IMR-90 (cell line): ENCODE measurements at regions not wholly inside any gene's neighbourhood (a gene's known extent, or its start where the extent isn't known, plus 50 kb on each side); places are given as distances from the start of the nearest gene placed in this dataset.
"Not testable (repeated sequence)": the region's sequence is repeated elsewhere in the genome, so short reads cannot be mapped to it uniquely, and the experiment has no call there.

ENCODE experiments used
- ATAC-seq: fragments of 200-7000 bp; cut with Tn5 transposase; 2 replicates; pipeline ENCODE4 v1.9.1; 2020; ENCODE audit warnings: low read depth, mild to moderate bottlenecking, moderate library complexity
- BruUV-seq: library from RNA; stranded (reverse); fragments of 400-500 nt; replicated peaks from 2 replicates; lab custom pipeline; 2021; lab: Mats Ljungman, UMichigan
- CTCF ChIA-PET: fragments of 300-600 bp; formaldehyde crosslinking; extraction: SDS; loops from one replicate; lab custom pipeline; 2021; ENCODE audit warnings: antibody characterized with exemption; lab: Yijun Ruan, JAX
- POLR2A ChIA-PET: fragments of 300-600 bp; sonication (Branson Sonifier 250); formaldehyde crosslinking; loops from one replicate; lab custom pipeline; 2022; ENCODE audit warnings: antibody characterized with exemption; ENCODE audit not compliant: unreplicated experiment; lab: Charles Lee
- DNase-seq: peaks from one replicate; pipeline ENCODE4 v3.0.0; 2013
- H2AFZ ChIP-seq: replicated peaks from 2 replicates; pipeline ENCODE3; 2013; ENCODE audit warnings: low read length, mild to moderate bottlenecking; ENCODE audit not compliant: poor library complexity
- H2AK5ac ChIP-seq: 2 replicates; pipeline ENCODE4 v1.6.1; 2013; ENCODE audit warnings: low read depth, low read length, inconsistent platforms
- H2AK9ac ChIP-seq: replicated peaks from 2 replicates; pipeline ENCODE3; 2013; ENCODE audit warnings: mild to moderate bottlenecking, low read depth, low read length, moderate library complexity; ENCODE audit not compliant: poor library complexity
- H2BK120ac ChIP-seq: 2 replicates; pipeline ENCODE4 v1.6.1; 2013; ENCODE audit warnings: low read depth, low read length, inconsistent platforms
- H2BK15ac ChIP-seq: 3 replicates; pipeline ENCODE4 v1.6.1; 2013; ENCODE audit warnings: low read depth, low read length, inconsistent platforms
- H2BK20ac ChIP-seq: 2 replicates; pipeline ENCODE4 v1.6.1; 2013; ENCODE audit warnings: low read depth, mild to moderate bottlenecking, inconsistent platforms, low read length, moderate library complexity
- H2BK5ac ChIP-seq: 2 replicates; pipeline ENCODE4 v1.6.1; 2013; ENCODE audit warnings: mild to moderate bottlenecking, low read depth, low read length, inconsistent platforms; ENCODE audit not compliant: poor library complexity, severe bottlenecking
- H3K14ac ChIP-seq: replicated peaks from 2 replicates; pipeline ENCODE4 v1.6.1; 2013; ENCODE audit warnings: low read depth, low read length, inconsistent platforms
- H3K18ac ChIP-seq: 2 replicates; pipeline ENCODE4 v1.6.1; 2013; ENCODE audit warnings: low read depth, low read length, control low read depth
- H3K23ac ChIP-seq: 2 replicates; pipeline ENCODE4 v1.6.1; 2013; ENCODE audit warnings: low read depth, low read length, inconsistent platforms
- H3K27ac ChIP-seq: 2 replicates; pipeline ENCODE4 v1.5.1; 2013; ENCODE audit warnings: mild to moderate bottlenecking, control low read depth, low read length; ENCODE audit not compliant: insufficient read depth
- H3K27me3 ChIP-seq: 2 replicates; pipeline ENCODE4 v1.6.1; 2013; ENCODE audit warnings: low read length; ENCODE audit not compliant: control insufficient read depth, insufficient read depth
- H3K36me3 ChIP-seq: 2 replicates; pipeline ENCODE4 v1.6.1; 2013; ENCODE audit warnings: low read length, mixed read lengths; ENCODE audit not compliant: control insufficient read depth, insufficient read depth
- H3K4ac ChIP-seq: 2 replicates; pipeline ENCODE4 v1.6.1; 2013; ENCODE audit warnings: low read depth, low read length, inconsistent platforms
- H3K4me1 ChIP-seq: 2 replicates; pipeline ENCODE4 v1.6.1; 2013; ENCODE audit warnings: low read length, mixed read lengths; ENCODE audit not compliant: control insufficient read depth, insufficient read depth
- H3K4me2 ChIP-seq: 2 replicates; pipeline ENCODE4 v1.6.1; 2013; ENCODE audit warnings: low read depth, mild to moderate bottlenecking, control low read depth, low read length, moderate library complexity
- H3K4me3 ChIP-seq: 2 replicates; pipeline ENCODE4 v1.5.1; 2013; ENCODE audit warnings: low read depth, mild to moderate bottlenecking, control low read depth, low read length, moderate library complexity; ENCODE audit not compliant: insufficient read depth
- H3K56ac ChIP-seq: 2 replicates; pipeline ENCODE4 v1.6.1; 2013; ENCODE audit warnings: low read length, inconsistent platforms; ENCODE audit not compliant: insufficient read depth; ENCODE audit errors: extremely low read depth
- H3K79me1 ChIP-seq, 2 experiments: 2 replicates each; pipeline ENCODE4 v1.6.1; 2013; ENCODE audit warnings: low read length in 2 of 2, inconsistent platforms in 1 of 2, low read depth in 1 of 2
- H3K9ac ChIP-seq: 2 replicates; pipeline ENCODE4 v1.6.1; 2013; ENCODE audit warnings: low read depth, low read length, control low read depth
- H3K9me1 ChIP-seq: 2 replicates; pipeline ENCODE4 v1.6.1; 2013; ENCODE audit warnings: low read length, inconsistent platforms; ENCODE audit not compliant: insufficient read depth
- H3K9me3 ChIP-seq: 2 replicates; pipeline ENCODE4 v1.6.1; 2013; ENCODE audit warnings: low read length; ENCODE audit not compliant: control insufficient read depth, insufficient read depth
- H4K20me1 ChIP-seq: 2 replicates; pipeline ENCODE4 v1.6.1; 2013; ENCODE audit warnings: low read length, inconsistent platforms; ENCODE audit not compliant: insufficient read depth
- H4K5ac ChIP-seq: 2 replicates; pipeline ENCODE4 v1.6.1; 2013; ENCODE audit warnings: mild to moderate bottlenecking, low read depth, low read length, control low read depth
- H4K8ac ChIP-seq, 2 experiments: 2 replicates each; pipeline ENCODE4 v1.6.1; 2013; ENCODE audit warnings: low read depth in 2 of 2, low read length in 2 of 2, control low read depth in 1 of 2, inconsistent platforms in 1 of 2
- H4K91ac ChIP-seq: 2 replicates; pipeline ENCODE4 v1.6.1; 2013; ENCODE audit warnings: low read depth, low read length, inconsistent platforms; ENCODE audit not compliant: insufficient read depth
- WGBS, 2 experiments: methylation state at CpG; one replicate each; pipeline versions ENCODE4 v1.1.5 to v1.1.7; 2013; ENCODE audit warnings: missing lambda C conversion rate in 2 of 2; ENCODE audit not compliant: insufficient read length in 1 of 2; ENCODE audit errors: extremely low coverage in 2 of 2; 5-methylcytosine and 5-hydroxymethylcytosine counted together
- dilution Hi-C: fragments of 300-500 bp; cut with HindIII; formaldehyde crosslinking; loops from one replicate; pipeline ENCODE4 v1.14.3; 2018; ENCODE audit warnings: low sequenced_read_pairs; ENCODE audit not compliant: unreplicated experiment
- in situ Hi-C: fragments of 300-500 bp; cut with MboI; formaldehyde crosslinking; loops from 3 replicates; pipeline ENCODE4 v1.14.3; 2019; ENCODE audit warnings: low sequenced_read_pairs, inconsistent platforms, mixed read lengths
- intact Hi-C: fragments of 100-400 bp; cut with micrococcal nuclease; formaldehyde crosslinking; loops from 2 replicates; pipeline ENCODE4 v1.10.0; 2022

GRCh38 chr17:22075918-22076317, 383.6 kb downstream of the KCNJ18 start:
- H3K27ac ChIP-seq, H3K18ac ChIP-seq, H3K23ac ChIP-seq, BruUV-seq, H2BK15ac ChIP-seq, H3K4me1 ChIP-seq, H3K4ac ChIP-seq, H3K14ac ChIP-seq, ATAC-seq, H3K27me3 ChIP-seq, H4K5ac ChIP-seq, H4K8ac ChIP-seq, H3K56ac ChIP-seq, intact Hi-C loops, H2AK5ac ChIP-seq, H3K4me3 ChIP-seq, CTCF ChIA-PET, H4K91ac ChIP-seq, POLR2A ChIA-PET, H3K36me3 ChIP-seq, H3K9ac ChIP-seq, DNase-seq, H3K79me1 ChIP-seq, H3K9me3 ChIP-seq, H3K9me1 ChIP-seq, H2BK5ac ChIP-seq, dilution Hi-C loops, H2AK9ac ChIP-seq, H4K20me1 ChIP-seq, H3K4me2 ChIP-seq, in situ Hi-C loops, H2AFZ ChIP-seq, H2BK20ac ChIP-seq, H2BK120ac ChIP-seq: not testable (repeated sequence)
- no CpG with 5 or more reads among the region's 4 CpGs for WGBS, 2 experiments

- H2BK15ac ChIP-seq, H3K79me1 ChIP-seq, H3K14ac ChIP-seq, H2BK5ac ChIP-seq, intact Hi-C loops, H2AFZ ChIP-seq, H3K56ac ChIP-seq, H4K20me1 ChIP-seq, ATAC-seq, H3K36me3 ChIP-seq, H3K4me1 ChIP-seq, H3K4ac ChIP-seq, BruUV-seq, CTCF ChIA-PET, DNase-seq, H3K9me1 ChIP-seq, H3K4me2 ChIP-seq, H2AK9ac ChIP-seq, H2AK5ac ChIP-seq, H2BK20ac ChIP-seq, H3K9ac ChIP-seq, H3K27ac ChIP-seq, in situ Hi-C loops, H3K18ac ChIP-seq, H4K8ac ChIP-seq, H3K27me3 ChIP-seq, H3K9me3 ChIP-seq, POLR2A ChIA-PET, dilution Hi-C loops, H4K91ac ChIP-seq, H2BK120ac ChIP-seq, H4K5ac ChIP-seq, H3K4me3 ChIP-seq, H3K23ac ChIP-seq: not testable (repeated sequence)
- 65% methylated on average over 8 of the region's 12 CpGs; no CpG with 5 or more reads in 1 of the 2 experiments for WGBS, 2 experiments
Measured at GRCh38 chr17:22088589-22088988, 396.3 kb downstream of the KCNJ18 start.
